ENCODE measurements at regions not wholly inside any gene's neighbourhood (a gene's known extent, or its start where the extent isn't known, plus 50 kb on each side); places are given as distances from the start of the nearest gene placed in this dataset.

DNA sequence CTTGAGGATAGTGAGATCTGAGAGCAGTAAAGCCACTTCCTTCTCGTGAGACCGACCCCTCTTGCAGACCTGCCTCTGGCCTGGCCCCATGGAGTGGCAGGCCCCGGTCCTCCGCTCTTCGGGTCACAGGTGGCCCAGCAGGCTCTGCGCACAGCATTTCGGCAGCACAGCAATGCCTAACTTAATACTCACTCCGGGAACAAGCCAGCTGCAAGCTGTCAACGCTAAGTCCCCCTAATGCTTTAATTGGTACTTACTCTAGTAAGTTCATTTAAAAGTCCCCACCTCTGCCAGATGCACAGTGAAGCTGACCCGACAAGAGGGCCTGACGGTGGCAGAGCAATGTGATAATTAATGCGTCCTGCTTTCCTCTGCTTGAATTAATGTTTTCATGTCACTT lies 349.3 kb upstream of the B3GAT1 start:
- Histone ChIP-seq H3K4me3 (no peak overlapping the region), H3K27me3 (ENCODE audit: low read depth) (peaks cover 2% of the 10 kb centered on the region; the same call in 1 of the 2 replicates), H3K4me1 (no peaks in the 10 kb centered on the region), H3K36me3 (replicated peaks) (no peaks in the 10 kb centered on the region), H3K9me3 (no peaks in the 10 kb centered on the region)
- DNase-seq (ENCODE audit: low spot score in 2 of 2): no peak
- in situ Hi-C loops (cut with MboI; ENCODE audit: low sequenced_read_pairs): no loop called here

DNA sequence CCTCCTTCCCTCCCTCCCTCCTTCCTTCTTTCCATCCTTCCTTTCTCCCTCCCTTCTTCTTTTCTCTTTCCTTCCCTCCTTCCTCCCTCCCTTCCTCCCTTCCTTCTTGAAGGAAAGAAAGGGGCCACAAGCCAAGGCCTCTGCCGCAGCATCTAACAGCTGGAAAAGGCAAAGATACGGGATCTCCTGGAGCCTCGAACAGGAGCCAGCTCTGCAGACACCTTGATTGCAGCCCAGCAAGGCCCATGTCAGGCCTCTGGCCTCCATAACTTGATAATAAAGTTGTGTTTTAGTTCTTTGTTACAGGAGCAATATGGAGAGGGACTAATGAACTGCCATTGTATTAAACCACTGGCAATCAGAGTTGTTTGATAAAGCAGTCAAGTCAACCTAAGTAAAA lies 348.9 kb upstream of the B3GAT1 start:
- H3K36me3 ChIP-seq (replicated peaks): no peaks in the 10 kb centered on the region
- no peaks in the 10 kb centered on the region for H3K4me1 ChIP-seq
- no peak overlapping the region for H3K4me3 ChIP-seq
- H3K9me3 ChIP-seq: no peaks in the 10 kb centered on the region
- in situ Hi-C loops (cut with MboI; ENCODE audit: low sequenced_read_pairs): no loop called here
- peaks cover 4% of the 10 kb centered on the region; the same call in 1 of the 2 replicates for H3K27me3 ChIP-seq (ENCODE audit: low read depth)
- DNase-seq (ENCODE audit: low spot score in 2 of 2): no peak

DNA sequence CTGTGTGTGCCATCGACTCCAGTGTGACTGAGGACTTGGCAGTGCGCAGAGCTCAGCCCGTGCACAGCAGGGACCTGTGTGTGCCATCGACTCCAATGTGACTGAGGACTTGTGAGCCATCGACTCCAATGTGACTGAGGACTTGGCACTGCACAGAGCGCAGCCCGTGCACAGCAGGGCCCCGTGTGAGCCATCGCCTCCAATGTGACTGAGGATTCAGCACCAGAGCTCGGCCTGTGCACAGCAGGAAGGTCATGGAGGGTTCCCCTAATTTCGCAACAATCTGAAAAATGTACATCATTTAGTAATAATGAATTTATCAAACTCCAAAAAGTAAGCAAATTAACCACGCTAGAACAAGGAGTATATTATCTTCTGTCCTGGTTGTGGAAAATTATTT lies 348.3 kb upstream of the B3GAT1 start:
- H3K4me3 ChIP-seq: no peak overlapping the region
- DNase-seq (ENCODE audit: low spot score in 2 of 2): no peak
- in situ Hi-C loops (cut with MboI; ENCODE audit: low sequenced_read_pairs): no loop called here
- H3K4me1 ChIP-seq: no peaks in the 10 kb centered on the region
- H3K27me3 ChIP-seq (ENCODE audit: low read depth): peaks cover 4% of the 10 kb centered on the region; the same call in 1 of the 2 replicates
- no peaks in the 10 kb centered on the region for H3K36me3 ChIP-seq (replicated peaks)
- no peaks in the 10 kb centered on the region for H3K9me3 ChIP-seq

DNA sequence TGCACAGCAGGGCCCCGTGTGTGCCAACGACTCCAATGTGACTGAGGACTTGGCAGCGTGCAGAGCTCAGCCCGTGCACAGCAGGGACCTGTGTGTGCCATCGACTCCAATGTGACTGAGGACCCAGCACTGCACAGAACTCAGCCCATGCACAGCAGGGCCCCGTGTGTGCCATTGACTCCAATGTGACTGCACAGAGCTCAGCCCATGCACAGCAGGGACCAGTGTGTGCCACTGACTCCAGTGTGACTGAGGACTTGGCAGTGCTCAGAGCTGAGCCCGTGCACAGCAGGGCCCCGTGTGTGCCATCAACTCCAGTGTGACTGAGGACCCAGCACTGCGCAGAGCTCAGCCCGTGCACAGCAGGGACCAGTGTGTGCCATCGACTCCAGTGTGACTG lies 347.8 kb upstream of the B3GAT1 start:
- H3K36me3 ChIP-seq (replicated peaks): no peaks in the 10 kb centered on the region
- peaks cover 4% of the 10 kb centered on the region; the same call in 1 of the 2 replicates for H3K27me3 ChIP-seq (ENCODE audit: low read depth)
- in situ Hi-C loops (cut with MboI; ENCODE audit: low sequenced_read_pairs): no loop called here
- H3K9me3 ChIP-seq: no peaks in the 10 kb centered on the region
- DNase-seq (ENCODE audit: low spot score in 2 of 2): no peak
- H3K4me1 ChIP-seq: no peaks in the 10 kb centered on the region
- no peak overlapping the region for H3K4me3 ChIP-seq

DNA sequence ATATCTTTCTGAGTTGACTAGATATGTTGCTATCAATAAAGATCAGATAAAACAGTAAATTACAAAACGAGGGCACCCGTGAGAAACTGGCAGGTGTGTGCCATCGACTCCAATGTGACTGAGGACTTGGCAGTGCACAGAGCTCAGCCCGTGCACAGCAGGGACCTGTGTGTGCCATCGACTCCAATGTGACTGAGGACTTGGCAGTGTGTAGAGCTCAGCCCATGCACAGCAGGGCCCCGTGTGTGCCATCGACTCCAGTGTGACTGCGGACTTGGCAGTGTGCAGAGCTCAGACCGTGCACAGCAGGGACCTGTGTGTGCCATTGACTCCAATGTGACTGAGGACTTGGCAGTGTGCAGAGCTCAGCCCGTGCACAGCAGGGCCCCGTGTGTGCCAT lies 347.2 kb upstream of the B3GAT1 start:
- Histone ChIP-seq H3K27me3 (ENCODE audit: low read depth) (peaks cover 4% of the 10 kb centered on the region; the same call in 1 of the 2 replicates), H3K4me1 (no peaks in the 10 kb centered on the region), H3K9me3 (no peaks in the 10 kb centered on the region), H3K36me3 (replicated peaks) (no peaks in the 10 kb centered on the region), H3K4me3 (no peak overlapping the region)
- DNase-seq (ENCODE audit: low spot score in 2 of 2): no peak
- in situ Hi-C loops (cut with MboI; ENCODE audit: low sequenced_read_pairs): no loop called here

DNA sequence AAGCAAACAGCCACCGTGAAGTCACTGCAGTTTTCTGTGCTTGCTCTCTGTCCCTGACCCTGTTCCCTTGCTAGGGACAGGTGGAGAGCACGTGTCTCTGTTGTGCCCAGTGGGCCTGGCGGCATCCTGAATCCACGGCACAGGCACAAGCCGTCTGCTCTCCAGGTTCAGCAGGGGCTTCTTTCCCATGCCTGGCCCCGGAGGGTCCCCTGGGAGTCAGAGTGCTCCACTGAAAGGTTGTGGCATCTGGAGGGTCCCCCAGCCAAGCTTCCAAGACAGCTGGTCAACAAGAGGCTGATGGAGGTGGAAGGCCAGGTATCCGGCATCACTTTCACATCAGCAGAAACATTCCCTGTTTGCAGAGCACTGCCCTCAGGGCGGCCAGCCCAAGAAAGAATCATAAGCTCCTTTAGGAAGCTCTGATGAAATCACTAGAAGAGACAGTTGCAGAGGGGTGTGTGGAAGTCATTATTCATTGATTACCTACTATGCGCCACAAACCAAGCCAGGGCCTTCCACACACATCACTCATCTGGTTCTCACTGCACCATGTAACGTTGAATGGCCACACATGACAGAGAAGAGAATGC lies 346.4 kb upstream of the B3GAT1 start:
- no peaks in the 10 kb centered on the region for H3K9me3 ChIP-seq
- DNase-seq (ENCODE audit: low spot score in 2 of 2): no peak
- no peak overlapping the region for H3K4me3 ChIP-seq
- no peaks in the 10 kb centered on the region for H3K36me3 ChIP-seq (replicated peaks)
- H3K4me1 ChIP-seq: no peaks in the 10 kb centered on the region
- H3K27me3 ChIP-seq (ENCODE audit: low read depth): peaks cover 4% of the 10 kb centered on the region; the same call in 1 of the 2 replicates
- in situ Hi-C loops (cut with MboI; ENCODE audit: low sequenced_read_pairs): no loop called here

DNA sequence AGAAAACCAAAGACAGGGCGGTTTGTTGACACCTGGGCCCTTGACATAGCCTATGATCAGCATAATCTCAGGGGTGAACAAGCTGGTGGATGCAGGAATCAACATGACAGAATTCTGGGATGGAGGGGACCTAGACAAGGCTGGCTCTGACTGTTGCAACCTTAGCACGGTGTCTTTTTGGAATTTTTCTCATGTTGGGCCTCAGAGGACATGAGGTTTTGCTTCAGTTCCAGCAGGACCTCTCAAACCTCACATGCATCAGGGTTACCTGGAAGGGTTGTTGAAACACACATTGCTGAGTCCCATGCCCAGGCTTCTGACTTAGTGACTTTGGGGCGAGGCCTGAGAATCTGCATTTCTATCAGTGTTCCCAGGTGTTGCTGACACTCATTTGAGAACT lies 345.6 kb upstream of the B3GAT1 start:
- H3K27me3 ChIP-seq (ENCODE audit: low read depth): peaks cover 4% of the 10 kb centered on the region; the same call in 1 of the 2 replicates
- H3K4me1 ChIP-seq: no peaks in the 10 kb centered on the region
- H3K4me3 ChIP-seq: no peak overlapping the region
- DNase-seq (ENCODE audit: low spot score in 2 of 2): no peak
- H3K36me3 ChIP-seq (replicated peaks): no peaks in the 10 kb centered on the region
- in situ Hi-C loops (cut with MboI; ENCODE audit: low sequenced_read_pairs): no loop called here
- H3K9me3 ChIP-seq: no peaks in the 10 kb centered on the region

DNA sequence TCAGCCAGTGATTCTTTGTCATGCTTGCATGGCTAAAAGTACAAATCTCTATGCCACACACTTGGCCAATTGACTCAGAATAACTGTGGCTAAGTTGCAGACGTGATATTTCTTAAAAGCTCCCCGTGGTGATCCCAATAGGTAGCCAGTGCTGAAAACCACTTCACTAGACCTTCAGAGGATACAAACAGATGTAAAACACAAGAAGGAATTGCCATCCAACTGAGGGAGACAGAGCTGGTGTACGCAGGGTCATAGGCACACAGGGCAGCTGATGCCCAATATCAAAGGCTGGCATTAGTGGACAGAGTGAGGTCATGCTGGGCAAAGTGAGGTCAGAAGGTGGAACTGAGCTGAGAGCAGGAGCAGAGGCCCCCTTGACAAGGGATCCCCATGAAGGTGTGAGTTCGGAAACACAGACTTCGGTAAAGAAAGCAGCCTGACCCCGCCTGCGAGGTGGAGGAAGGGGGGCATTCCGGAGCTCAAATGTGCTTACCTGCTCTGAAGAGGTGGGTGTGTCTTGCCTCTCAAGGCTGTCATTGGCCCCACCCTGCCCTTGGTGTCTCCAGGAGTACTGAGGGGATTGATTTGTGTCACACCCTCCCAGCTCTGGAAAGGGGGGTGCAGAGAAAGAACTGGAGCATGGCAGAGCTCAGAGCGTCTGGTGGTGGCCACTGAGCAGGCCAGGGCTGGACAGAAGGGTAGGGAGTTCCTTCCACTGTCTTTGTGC lies 344.9 kb upstream of the B3GAT1 start:
- in situ Hi-C loops (cut with MboI; ENCODE audit: low sequenced_read_pairs): no loop called here
- no peaks in the 10 kb centered on the region for H3K9me3 ChIP-seq
- peaks cover 4% of the 10 kb centered on the region; the same call in 1 of the 2 replicates for H3K27me3 ChIP-seq (ENCODE audit: low read depth)
- no peaks in the 10 kb centered on the region for H3K36me3 ChIP-seq (replicated peaks)
- DNase-seq (ENCODE audit: low spot score in 2 of 2): no peak
- no peaks in the 10 kb centered on the region for H3K4me1 ChIP-seq
- H3K4me3 ChIP-seq: no peak overlapping the region

DNA sequence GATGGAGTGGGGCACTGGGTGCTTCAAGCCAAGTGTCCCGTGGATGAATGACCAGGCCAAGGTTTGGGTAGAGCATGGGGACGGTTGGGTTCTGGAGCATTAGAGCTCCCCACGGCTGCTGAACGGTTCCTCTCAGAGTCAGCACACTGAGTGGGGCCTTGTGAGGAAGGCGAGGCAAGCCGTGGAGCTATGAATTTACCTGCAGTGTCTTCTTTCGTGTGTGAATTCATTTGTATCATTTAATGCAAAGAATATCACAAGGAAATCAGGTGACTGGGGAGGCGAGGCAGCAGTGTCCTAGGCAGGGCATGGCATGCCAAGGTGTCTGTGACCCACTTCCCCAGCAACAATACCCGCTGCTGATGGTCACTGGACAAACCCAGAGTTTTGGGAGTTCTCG lies 343.5 kb upstream of the B3GAT1 start:
- in situ Hi-C loops (cut with MboI; ENCODE audit: low sequenced_read_pairs): no loop called here
- no peaks in the 10 kb centered on the region for H3K9me3 ChIP-seq
- no peak for DNase-seq (ENCODE audit: low spot score in 2 of 2)
- no peaks in the 10 kb centered on the region for H3K4me1 ChIP-seq
- H3K36me3 ChIP-seq (replicated peaks): no peaks in the 10 kb centered on the region
- H3K27me3 ChIP-seq (ENCODE audit: low read depth): peaks cover 4% of the 10 kb centered on the region; the same call in 1 of the 2 replicates
- no peak overlapping the region for H3K4me3 ChIP-seq

DNA sequence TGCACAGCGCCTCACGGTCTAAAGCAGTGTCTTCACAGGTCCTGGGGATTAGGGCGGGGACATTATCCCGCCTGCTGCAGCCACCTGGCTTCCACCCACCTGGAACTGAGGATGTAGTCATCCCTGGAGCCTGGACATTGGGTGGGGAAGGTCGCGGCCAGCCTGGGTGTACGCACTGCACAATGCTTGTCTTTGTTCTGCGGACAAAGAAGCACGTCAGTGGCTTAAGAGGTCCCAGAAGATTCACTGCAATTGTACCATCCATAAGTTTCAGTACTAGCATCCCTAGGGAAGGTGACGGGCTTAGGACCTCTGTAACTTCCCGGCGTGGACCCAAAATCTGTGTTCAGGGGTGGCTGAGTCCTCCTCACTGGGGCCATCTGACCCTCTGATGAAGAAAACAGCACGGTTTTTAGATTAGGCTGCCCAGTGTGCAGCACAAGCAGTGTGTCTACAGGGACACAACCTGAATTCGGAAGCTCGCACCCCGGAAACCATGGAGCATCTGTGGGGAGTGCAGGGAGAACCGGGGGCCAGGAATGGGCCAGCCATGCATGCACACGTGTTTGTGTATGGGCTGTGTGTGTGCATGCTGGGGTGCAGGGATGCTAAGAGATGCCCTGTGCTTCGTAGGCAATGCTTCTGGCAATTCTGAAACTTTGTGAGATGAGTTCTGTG lies 342.6 kb upstream of the B3GAT1 start:
- in situ Hi-C loops (cut with MboI; ENCODE audit: low sequenced_read_pairs): no loop called here
- Histone ChIP-seq H3K9me3 (no peaks in the 10 kb centered on the region), H3K36me3 (replicated peaks) (no peaks in the 10 kb centered on the region), H3K4me1 (no peaks in the 10 kb centered on the region), H3K4me3 (no peak overlapping the region), H3K27me3 (ENCODE audit: low read depth) (peaks cover 4% of the 10 kb centered on the region; the same call in 1 of the 2 replicates)
- DNase-seq (ENCODE audit: low spot score in 2 of 2): no peak

DNA sequence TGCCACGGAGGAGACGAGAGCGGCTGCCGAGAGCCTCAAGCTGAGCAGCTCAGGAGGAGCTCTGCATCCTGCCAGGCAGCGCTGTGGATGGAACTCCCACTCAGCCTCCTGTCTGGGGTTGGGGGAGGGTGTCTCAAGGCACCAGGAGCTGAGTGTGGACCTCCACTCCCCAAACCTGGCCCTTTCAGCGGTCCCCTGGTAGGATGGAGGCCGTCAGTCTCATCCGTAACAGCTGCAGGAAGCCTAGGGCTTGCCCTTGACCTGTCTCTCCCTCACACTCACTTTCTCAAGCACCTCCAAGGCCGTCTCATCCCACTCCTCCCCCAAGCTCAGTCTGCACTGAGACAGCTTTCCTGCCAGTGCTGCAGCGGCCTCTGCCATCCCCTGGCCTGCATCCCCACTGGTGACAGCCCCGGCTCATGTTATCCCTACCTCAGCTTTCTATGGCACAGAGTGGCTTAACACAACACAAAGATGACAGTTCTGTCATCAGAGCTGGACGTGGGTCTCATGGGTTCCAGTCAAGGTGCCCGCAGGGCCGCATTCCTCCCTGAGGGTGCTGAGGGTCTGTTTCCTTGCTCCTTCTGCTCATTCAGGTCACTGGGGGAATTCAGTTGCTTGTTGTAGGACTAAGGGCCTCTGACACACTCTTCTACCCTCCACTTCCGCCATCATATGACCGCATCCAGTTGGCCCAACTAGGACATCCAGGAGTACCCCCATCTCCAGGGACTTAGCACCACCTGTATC lies 341.9 kb upstream of the B3GAT1 start:
- Histone ChIP-seq H3K4me3 (no peak overlapping the region), H3K36me3 (replicated peaks) (no peaks in the 10 kb centered on the region), H3K4me1 (no peaks in the 10 kb centered on the region), H3K9me3 (no peaks in the 10 kb centered on the region), H3K27me3 (ENCODE audit: low read depth) (peaks cover 4% of the 10 kb centered on the region; the same call in 1 of the 2 replicates)
- in situ Hi-C loops (cut with MboI; ENCODE audit: low sequenced_read_pairs): no loop called here
- no peak for DNase-seq (ENCODE audit: low spot score in 2 of 2)

DNA sequence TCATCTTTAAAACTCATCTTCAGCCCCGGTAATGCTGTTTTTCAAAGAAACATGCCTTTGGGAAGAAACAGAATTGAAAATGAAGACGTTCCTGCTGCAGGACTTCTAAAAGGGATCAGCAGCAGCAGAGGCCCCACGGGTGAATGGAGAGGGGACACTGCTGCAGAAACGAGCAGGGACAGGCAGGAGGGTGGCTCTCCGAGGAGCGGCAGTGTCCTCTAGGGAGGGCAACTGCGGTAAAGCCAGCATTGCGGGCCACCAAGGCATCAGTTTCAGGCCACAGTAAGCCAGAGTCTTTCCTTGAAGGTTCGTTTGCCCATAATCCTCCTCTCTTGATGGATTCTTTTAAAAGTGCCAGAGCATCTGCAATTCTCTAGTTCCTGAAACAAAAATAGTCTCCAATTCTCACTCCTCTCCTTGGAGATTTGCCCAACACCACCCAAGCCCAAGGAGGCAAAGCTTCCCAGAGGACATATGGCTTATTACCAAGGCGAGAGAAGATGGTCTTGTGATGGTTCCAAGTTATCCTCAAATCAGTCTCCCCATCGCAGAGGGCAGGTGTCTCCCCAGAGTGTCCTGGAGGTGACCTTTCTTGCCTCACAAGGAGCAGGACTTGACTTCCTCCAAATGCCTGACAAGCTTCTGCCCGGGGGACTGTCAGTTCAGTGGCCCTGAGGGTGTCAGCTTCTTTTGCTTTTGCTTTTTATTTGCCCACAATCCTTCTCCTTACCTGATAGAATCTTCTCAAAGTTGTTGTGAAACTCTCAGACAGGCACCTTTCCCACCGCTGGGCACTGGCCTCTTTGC lies 341.1 kb upstream of the B3GAT1 start:
- in situ Hi-C loops (cut with MboI; ENCODE audit: low sequenced_read_pairs): no loop called here

DNA sequence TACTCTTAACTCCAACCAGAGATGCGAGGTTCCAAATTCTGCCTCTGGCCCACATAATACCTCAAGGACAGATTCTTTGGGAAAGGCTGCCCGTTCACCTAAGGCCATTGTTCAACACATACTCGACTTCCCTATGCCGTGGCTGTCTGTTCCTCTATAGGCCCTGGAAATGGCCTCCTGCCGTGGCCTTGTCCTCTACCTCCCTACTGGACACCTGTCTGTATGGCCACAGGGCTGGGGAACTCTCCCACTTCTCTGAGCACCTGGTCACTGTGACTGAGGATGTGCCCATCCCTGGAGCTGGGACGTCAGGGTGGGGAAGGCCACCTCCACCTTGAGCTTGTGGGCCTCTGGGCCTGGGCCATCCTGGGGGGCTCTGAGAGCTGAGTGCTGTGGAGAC lies 340.5 kb upstream of the B3GAT1 start:
- no peaks in the 10 kb centered on the region for H3K4me1 ChIP-seq
- no peak for DNase-seq (ENCODE audit: low spot score in 2 of 2)
- no peak overlapping the region for H3K4me3 ChIP-seq
- peaks cover 4% of the 10 kb centered on the region; the same call in 1 of the 2 replicates for H3K27me3 ChIP-seq (ENCODE audit: low read depth)
- in situ Hi-C loops (cut with MboI; ENCODE audit: low sequenced_read_pairs): no loop called here
- H3K36me3 ChIP-seq (replicated peaks): no peaks in the 10 kb centered on the region
- no peaks in the 10 kb centered on the region; the same call in 1 of the 2 replicates for H3K9me3 ChIP-seq

More for the DNA sequence above, 341.1 kb upstream of the B3GAT1 start:
- H3K27me3 ChIP-seq (ENCODE audit: low read depth): peaks cover 4% of the 10 kb centered on the region; the same call in 1 of the 2 replicates
- DNase-seq (ENCODE audit: low spot score in 2 of 2): no peak
- H3K4me1 ChIP-seq: no peaks in the 10 kb centered on the region
- no peaks in the 10 kb centered on the region for H3K36me3 ChIP-seq (replicated peaks)
- no peaks in the 10 kb centered on the region; the same call in 1 of the 2 replicates for H3K9me3 ChIP-seq
- no peak overlapping the region for H3K4me3 ChIP-seq
